Frontal cortex (tissue), 3 donors: ENCODE measurements at regions not wholly inside any gene's neighbourhood (a gene's known extent, or its start where the extent isn't known, plus 50 kb on each side); places are given as distances from the start of the nearest gene placed in this dataset.

ENCODE experiments used
- DNase-seq, 2 donors: peaks; one replicate each; pipeline ENCODE4 v3.0.0; 2012; ENCODE audit warnings: low spot score in 2 of 2
- FAIRE-seq: peaks from 2 replicates; lab custom pipeline; 2012; peaks lifted over from hg19 to GRCh38; lab: Jason Lieb, UNC
- donor health status: control.
- donor health status: control.
- donor health status: control.

DNA sequence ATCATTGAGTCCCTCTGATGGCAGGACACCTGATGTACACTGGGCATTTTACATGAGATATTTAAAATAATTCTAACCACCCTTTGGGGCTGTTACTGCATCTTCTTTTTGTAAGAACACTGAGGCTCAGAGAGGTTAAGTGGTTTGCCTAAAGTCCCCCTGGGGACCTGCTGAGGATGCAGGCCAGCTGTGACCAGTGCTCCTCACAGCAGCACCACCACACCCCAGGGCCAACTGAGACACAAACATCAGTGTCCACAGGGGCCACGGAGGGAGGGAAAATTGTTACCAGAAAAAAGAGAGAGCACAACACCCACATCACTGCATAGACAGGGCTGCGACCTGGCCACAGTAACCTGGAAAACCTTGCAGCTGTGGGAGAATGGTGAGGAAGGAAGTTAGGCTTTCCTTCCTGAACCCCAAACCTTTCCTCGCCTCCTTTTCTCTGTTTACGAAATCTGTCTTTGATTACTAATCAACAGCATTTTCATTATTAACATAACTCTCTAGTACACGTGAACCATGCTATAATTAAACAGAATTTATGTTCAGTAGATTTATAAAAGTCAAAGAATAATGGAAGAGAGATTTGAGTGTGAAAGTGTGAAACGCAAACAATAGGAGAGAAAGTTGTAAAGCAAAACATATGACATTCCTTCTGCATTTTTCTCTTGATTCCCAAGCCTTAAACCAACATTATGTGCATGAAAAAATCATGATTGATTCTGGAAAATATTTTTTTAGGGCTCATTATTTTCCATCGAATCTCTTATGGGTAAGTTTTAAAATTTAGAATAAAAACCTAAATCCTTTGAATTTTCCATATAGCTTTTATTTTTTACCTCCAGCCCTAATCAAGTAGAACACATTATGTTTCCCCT is 228.1 kb upstream of the DAPK1 start:
- DNase-seq, result no peak
- FAIRE-seq, result no peak

DNA sequence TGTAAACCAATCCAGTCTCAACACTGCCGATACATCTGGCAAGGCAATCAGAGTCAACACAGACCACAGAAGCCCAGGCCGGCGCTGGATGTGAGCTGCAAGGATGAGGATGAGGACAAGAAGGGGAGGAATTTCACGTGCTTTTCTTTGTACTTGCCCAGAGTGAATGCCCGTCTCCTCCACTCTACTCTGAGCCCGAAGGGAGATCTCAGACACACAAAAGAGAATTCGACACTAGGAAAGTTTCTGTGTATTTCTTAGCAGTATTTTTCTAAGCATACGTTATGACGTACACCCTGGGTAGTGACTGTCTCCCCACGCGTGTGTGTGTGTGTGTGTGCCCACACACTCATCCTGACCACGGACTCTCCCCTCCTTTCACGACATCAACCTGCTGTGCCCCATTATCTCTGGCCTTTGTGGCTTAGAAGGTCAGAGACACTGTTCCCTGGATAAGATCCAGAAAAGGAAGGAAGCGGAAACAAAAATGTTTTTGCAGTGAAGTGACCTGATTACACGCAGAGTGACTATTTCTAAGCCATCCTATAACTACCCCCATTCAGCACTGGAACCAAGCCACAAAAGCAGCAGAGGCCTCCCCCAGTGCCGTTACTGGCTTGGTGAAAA is 227.3 kb upstream of the DAPK1 start:
- FAIRE-seq (no peak), DNase-seq (peak in 1 of 2 donors; percentile 8)

DNA sequence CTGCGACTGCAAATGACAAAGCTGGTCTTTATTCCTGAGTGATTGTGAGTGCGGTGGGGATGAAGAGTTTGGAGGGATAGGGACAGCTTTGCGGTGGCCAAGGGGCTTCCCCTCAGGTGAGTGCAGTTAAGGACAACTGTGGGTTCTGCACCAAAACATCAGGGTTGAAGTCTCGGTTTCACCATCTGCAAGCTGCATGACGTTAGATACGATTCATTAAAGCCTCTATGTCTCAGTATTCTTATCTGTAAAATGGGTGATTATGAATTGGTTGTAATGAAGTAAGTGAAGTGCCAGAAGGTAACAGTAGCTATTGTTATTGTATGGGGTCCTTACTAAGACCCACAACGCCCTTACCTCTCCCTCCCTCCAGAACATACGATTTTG is 226.8 kb upstream of the DAPK1 start:
- no peak for FAIRE-seq
- DNase-seq, result no peak

- no peak for FAIRE-seq
Measured at GRCh38 chr9:87271696-87272477, 225.8 kb upstream of the DAPK1 start.

DNA sequence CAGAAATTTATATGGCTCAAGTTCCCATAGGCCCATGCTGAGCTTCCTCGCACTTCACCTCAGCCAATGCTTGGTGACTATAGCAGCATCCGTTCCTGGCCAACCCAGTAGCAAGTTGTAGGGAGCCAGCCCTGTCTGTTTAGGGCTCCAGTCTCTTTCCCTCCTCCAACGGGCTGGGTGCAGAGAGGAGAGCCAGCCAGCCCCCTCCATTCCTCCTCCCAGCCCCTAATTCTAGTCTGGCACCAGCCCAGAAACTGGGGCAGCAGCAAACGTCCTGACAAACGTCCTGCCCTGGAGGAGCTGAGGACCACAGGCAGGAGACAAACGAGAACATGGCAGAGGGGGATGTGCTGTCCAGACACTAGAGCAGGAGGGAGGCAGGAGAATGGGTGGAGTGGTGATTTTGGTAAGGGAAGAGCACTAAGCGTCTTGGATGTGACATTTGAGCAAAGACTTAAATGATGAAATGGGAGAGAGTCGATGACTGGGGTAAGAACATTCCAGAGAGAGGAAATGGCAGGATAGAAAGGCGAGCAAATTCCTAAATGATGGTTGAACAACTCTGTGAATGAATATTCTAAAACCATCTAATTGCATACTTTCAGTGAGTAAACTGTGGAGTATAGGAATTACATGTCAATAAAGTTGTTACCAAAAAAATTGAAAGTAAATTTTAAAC is 222.5 kb upstream of the DAPK1 start:
- FAIRE-seq (no peak), DNase-seq (no peak)

More at GRCh38 chr9:87271696-87272477, 225.8 kb upstream of the DAPK1 start:
- DNase-seq, result no peak

DNA sequence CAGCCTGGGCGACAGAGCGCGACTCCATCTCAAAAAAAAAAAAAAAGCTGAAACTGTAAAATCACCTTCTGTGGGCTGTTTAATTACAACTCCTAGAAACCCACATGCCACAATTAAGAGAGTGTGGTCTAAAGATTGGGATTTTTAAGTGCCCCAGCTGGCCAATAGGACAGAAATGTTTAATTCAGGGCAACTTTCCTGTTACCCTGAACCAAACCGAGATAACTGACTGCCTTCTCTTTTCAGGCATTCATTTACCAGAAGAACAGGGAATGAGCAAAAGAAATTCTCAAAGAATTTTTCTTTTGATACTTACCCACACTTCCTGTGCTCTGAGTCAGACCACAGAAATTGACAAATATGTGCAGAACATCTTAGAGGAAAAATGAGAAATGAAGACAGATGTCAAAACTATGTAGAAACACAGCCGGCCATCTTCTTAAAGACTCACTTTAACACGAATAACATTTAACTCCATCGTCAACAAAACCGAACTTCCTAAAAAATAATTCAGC is 221.3 kb upstream of the DAPK1 start:
- no peak for FAIRE-seq

DNA sequence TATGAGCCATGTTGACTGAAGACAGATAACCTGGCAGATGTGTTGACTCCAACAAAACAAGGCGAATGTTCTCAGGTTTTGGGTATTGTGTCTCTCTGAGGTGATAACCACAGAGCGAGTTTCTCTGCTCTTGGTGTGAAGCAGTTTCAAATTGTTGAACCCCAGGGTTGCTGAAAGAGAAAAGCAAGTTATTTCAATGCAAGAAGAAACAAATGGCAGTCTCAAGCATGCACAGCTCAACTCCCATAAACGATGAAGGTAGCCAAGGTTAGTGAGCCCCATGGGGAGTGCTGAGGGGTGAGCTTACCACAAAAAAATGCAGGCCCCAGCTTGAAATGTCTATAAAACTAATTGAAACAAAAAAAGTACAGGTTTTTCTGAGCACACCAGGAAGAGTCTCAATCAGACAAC is 220.8 kb upstream of the DAPK1 start:
- FAIRE-seq (no peak), DNase-seq (no peak)

More for the DNA sequence above, 221.3 kb upstream of the DAPK1 start:
- DNase-seq, result no peak

DNA sequence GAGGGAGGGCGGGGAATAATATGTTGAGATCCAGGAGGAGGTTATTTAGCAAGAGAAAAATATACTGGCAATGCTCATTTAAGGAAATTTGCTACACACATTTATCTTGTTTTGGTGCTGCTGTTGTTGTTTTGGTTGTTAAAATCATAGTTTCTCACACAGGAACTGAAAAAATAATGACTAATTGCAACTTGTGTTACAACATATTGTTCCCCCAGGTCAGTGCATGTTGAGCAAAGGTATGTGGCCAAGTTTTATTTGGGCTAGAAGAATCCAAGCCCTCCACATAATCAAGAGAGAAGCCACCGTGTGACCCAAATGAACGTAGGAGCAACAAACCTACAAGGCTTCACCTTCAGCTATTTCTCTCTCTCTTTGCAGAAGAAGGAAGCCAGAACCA is 220.3 kb upstream of the DAPK1 start:
- DNase-seq, result no peak
- FAIRE-seq, result no peak

GRCh38 chr9:87278971-87279733 is 218.5 kb upstream of the DAPK1 start:
- no peak for DNase-seq
- FAIRE-seq, result no peak

- DNase-seq, result no peak
Measured at GRCh38 chr9:87280421-87280820, 217.2 kb upstream of the DAPK1 start.

DNA sequence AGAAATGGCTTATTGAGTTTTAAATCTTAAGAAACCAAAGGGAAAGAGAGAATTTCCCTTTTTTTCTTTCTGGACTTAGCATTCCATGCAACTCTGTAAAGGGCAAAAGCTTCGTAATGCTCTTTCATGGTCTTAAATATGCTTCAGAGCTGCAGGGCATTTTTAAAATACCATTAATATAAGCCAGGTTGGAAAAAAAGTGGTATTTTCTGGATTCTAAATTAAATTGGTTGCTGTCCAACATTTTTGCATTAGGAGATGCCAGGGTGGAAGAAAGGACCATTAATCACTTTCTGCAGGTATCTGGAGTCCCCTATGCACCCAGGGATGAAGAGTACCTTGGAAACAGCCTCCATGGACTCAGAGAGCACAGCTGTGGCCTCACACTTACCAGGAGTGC is 215.1 kb upstream of the DAPK1 start:
- FAIRE-seq (no peak), DNase-seq (no peak)

More at GRCh38 chr9:87280421-87280820, 217.2 kb upstream of the DAPK1 start:
- FAIRE-seq, result no peak

- no peak for DNase-seq
- FAIRE-seq, result no peak
Measured at GRCh38 chr9:87283585-87283984, 214.1 kb upstream of the DAPK1 start.

GRCh38 chr9:87285183-87285850 is 212.3 kb upstream of the DAPK1 start:
- DNase-seq, result no peak

GRCh38 chr9:87286506-87286905 is 211.2 kb upstream of the DAPK1 start:
- DNase-seq (no peak), FAIRE-seq (no peak)

More at GRCh38 chr9:87285183-87285850, 212.3 kb upstream of the DAPK1 start:
- no peak for FAIRE-seq

DNA sequence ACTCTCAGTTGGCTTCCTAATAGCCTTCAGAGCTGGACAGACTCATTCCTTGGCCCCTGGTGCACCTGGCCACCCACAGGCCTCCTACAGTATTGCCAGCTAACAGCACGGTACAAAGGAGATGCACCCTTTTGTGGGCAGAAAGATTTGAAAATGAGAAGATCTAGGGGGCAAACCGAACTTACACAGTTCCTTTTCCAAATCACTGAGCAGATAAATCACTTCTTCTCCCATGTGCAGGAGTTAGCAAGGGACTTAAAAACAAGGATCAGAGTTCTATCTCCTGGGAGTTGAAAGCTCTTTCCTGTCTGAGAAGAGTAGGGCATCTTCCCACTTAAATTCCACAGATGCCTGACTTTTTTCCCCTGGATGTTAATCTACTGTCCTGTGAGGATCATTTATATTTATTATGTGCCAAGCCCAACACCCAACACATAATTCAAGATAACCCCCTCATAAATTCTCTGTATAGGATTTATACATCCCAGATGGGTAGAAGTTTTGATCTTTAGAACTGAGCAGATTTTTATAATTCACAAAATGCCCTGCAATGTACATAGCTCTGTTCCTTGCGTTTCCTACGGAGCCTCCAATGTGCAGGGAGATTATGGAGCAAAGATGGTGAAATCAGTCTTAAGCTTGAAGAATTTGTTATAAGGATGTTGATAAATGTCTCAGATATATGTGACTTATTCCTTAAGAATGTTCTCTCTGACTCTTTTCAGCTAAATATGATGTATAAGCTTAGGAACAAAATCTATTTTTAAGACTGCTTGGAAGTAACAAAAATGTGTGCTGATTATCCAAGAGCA is 207.2 kb upstream of the DAPK1 start:
- no peak for DNase-seq
- FAIRE-seq, result no peak

GRCh38 chr9:87292449-87293191 is 205.0 kb upstream of the DAPK1 start:
- DNase-seq (no peak), FAIRE-seq (no peak)

DNA sequence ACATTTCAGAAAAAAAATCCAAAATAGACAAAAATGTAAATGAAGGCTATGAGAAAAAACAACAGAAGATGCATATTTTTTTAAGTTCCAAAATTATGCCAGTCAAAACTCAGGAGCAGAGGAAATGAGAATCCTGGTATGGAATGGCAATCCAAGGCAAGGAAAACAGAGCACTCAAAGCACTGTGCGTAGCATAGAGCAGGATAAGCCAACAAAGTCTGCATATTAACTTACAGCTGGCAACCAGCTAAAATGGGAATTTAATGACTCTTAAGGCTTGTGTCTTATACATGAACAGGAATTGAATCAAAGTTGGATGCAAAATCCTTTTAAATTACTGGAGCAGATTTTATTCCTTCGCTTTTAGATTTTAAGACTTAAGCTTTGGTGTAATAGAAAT is 203.5 kb upstream of the DAPK1 start:
- DNase-seq (no peak), FAIRE-seq (no peak)
